A549 (cell line): ENCODE measurements at regions not wholly inside any gene's neighbourhood (a gene's known extent, or its start where the extent isn't known, plus 50 kb on each side); places are given as distances from the start of the nearest gene placed in this dataset.

Experiments
- ATAC-seq, 2 experiments: fragments of 200-7000 bp in 1 of 2; fragments of >200 bp in 1 of 2; cut with Nextera tagmentation in 1 of 2; cut with Tn5 transposase in 1 of 2; 3 replicates each; pipeline versions ENCODE4 v1.8.0 to v1.9.1; 2018 to 2020; ENCODE audit warnings: mild to moderate bottlenecking in 1 of 2, moderate library complexity in 1 of 2
- CTCF ChIA-PET: fragments of 300-600 bp; sonication (Branson Sonifier 250); formaldehyde crosslinking; extraction: SDS; loops from one replicate; lab custom pipeline; 2021; ENCODE audit warnings: antibody characterized with exemption, inconsistent platforms; lab: Yijun Ruan, JAX
- POLR2A ChIA-PET: fragments of 350-600 bp; formaldehyde crosslinking; extraction: SDS; loops from one replicate; lab custom pipeline; 2021; ENCODE audit warnings: antibody characterized with exemption, inconsistent platforms; lab: Yijun Ruan, JAX
- DNase-seq, 2 experiments: peaks; one replicate each; pipeline versions ENCODE4 v3.0.0 to v3.0.0-alpha.2; 2011 to 2016; ENCODE audit warnings: low read depth in 1 of 2, low spot score in 1 of 2
- FAIRE-seq: peaks from 2 replicates; lab custom pipeline; 2011; peaks lifted over from hg19 to GRCh38; lab: Jason Lieb, UNC
- H3K27ac ChIP-seq, 2 experiments: fragments of >200 bp; sonication (Bioruptor Twin); formaldehyde crosslinking; 3 replicates each; pipeline ENCODE4 v1.5.1; 2016 to 2017
- H3K4me1 ChIP-seq: fragments of >200 bp; sonication (Bioruptor Twin); formaldehyde crosslinking; 3 replicates; pipeline ENCODE4 v1.6.1; 2016
- H3K4me2 ChIP-seq: fragments of >200 bp; sonication (Bioruptor Twin); formaldehyde crosslinking; 3 replicates; pipeline ENCODE4 v1.6.1; 2016
- H3K4me3 ChIP-seq: fragments of >200 bp; sonication (Bioruptor Twin); formaldehyde crosslinking; 3 replicates; pipeline ENCODE4 v1.5.1; 2016
- H3K9me3 ChIP-seq: fragments of >200 bp; sonication (Bioruptor Twin); formaldehyde crosslinking; 3 replicates; pipeline ENCODE4 v1.6.1; 2016
- ATOH8 ChIP-seq: fragments of 250-450 bp; sonication (Bioruptor Pico); IDR thresholded peaks from 2 replicates; pipeline ENCODE4 v1.5.0; 2020; ENCODE audit warnings: low read depth, mild to moderate bottlenecking, moderate library complexity
- BCL3 ChIP-seq: fragments of >200 bp; sonication (Bioruptor Twin); formaldehyde crosslinking; IDR thresholded peaks from 3 replicates; pipeline ENCODE4 v1.6.1; 2016
- CBX2 ChIP-seq: fragments of 200-600 bp; sonication (generic); IDR thresholded peaks from 2 replicates; pipeline ENCODE4 v1.6.1; 2016; ENCODE audit warnings: low read depth, mild to moderate bottlenecking, borderline replicate concordance
- CEBPB ChIP-seq, 2 experiments: fragments of >200 bp in 1 of 2; sonication (Bioruptor Twin) in 1 of 2; formaldehyde crosslinking in 1 of 2; IDR thresholded peaks; 2 replicates each; pipeline ENCODE4 v1.6.1; 2012 to 2016
- CHD4 ChIP-seq: fragments of 200-600 bp; sonication (generic); IDR thresholded peaks from 2 replicates; pipeline ENCODE4 v1.6.1; 2016; ENCODE audit warnings: antibody characterized with exemption, mild to moderate bottlenecking, borderline replicate concordance
- EHMT2 ChIP-seq: fragments of 200-600 bp; sonication (generic); IDR thresholded peaks from 2 replicates; pipeline ENCODE4 v1.6.1; 2016; ENCODE audit warnings: antibody characterized with exemption, low read depth, mild to moderate bottlenecking, moderate library complexity
- ESRRA ChIP-seq: fragments of 150-350 bp; IDR thresholded peaks from 2 replicates; pipeline ENCODE4 v1.6.1; 2014; ENCODE audit warnings: mild to moderate bottlenecking, low read length, borderline replicate concordance
- FOSB ChIP-seq: fragments of 250-450 bp; sonication (Bioruptor Pico); IDR thresholded peaks from 2 replicates; pipeline ENCODE4 v1.5.0; 2020; ENCODE audit warnings: mild to moderate bottlenecking, moderate library complexity
- FOSL2 ChIP-seq, 2 experiments: fragments of 450-650 bp in 1 of 2; fragments of >200 bp in 1 of 2; sonication (Bioruptor Twin) in 1 of 2; formaldehyde crosslinking; IDR thresholded peaks; 2 replicates each; pipeline versions ENCODE4 v1.5.0 to v1.6.1; 2016 to 2020; ENCODE audit warnings: mild to moderate bottlenecking in 1 of 2, moderate library complexity in 1 of 2
- FOXS1 ChIP-seq: fragments of 250-450 bp; sonication (Bioruptor Pico); IDR thresholded peaks from 2 replicates; pipeline ENCODE4 v1.5.0; 2020; ENCODE audit warnings: mild to moderate bottlenecking, moderate library complexity
- GATA3 ChIP-seq: IDR thresholded peaks from 2 replicates; pipeline ENCODE4 v1.6.1; 2012; ENCODE audit warnings: borderline replicate concordance
- HES2 ChIP-seq: fragments of >200 bp; sonication (Bioruptor Twin); formaldehyde crosslinking; IDR thresholded peaks from 2 replicates; pipeline ENCODE4 v1.6.1; 2016
- HEYL ChIP-seq: fragments of 250-450 bp; sonication (Bioruptor Pico); IDR thresholded peaks from 2 replicates; pipeline ENCODE4 v1.8.0; 2021; ENCODE audit warnings: mild to moderate bottlenecking, moderate library complexity
- HOXB5 ChIP-seq: fragments of 250-450 bp; sonication (Bioruptor Pico); IDR thresholded peaks from 2 replicates; pipeline ENCODE4 v1.5.0; 2020; ENCODE audit warnings: mild to moderate bottlenecking, moderate library complexity
- KDM5A ChIP-seq: fragments of 200-600 bp; sonication (generic); IDR thresholded peaks from 2 replicates; pipeline ENCODE4 v1.6.1; 2016; ENCODE audit warnings: antibody characterized with exemption, mild to moderate bottlenecking
- MAFK ChIP-seq: fragments of 450-650 bp; IDR thresholded peaks from 2 replicates; pipeline ENCODE4 v1.6.1; 2014; ENCODE audit not compliant: partially characterized antibody
- MYC ChIP-seq: IDR thresholded peaks from 2 replicates; pipeline ENCODE4 v1.6.1; 2012; ENCODE audit warnings: mild to moderate bottlenecking, inconsistent platforms, low read length, improper control_type of control experiment, borderline replicate concordance
- NR3C1 ChIP-seq: fragments of >200 bp; sonication (Bioruptor Twin); formaldehyde crosslinking; IDR thresholded peaks from 3 replicates; pipeline ENCODE4 v1.6.1; 2017
- POLR2A ChIP-seq: IDR thresholded peaks from 2 replicates; pipeline ENCODE4 v1.6.1; 2012; ENCODE audit warnings: mild to moderate bottlenecking, low read length
- RCOR1 ChIP-seq: fragments of 150-350 bp; IDR thresholded peaks from 2 replicates; pipeline ENCODE4 v1.6.1; 2014; ENCODE audit warnings: antibody characterized with exemption, low read length, low read depth
- REST ChIP-seq: fragments of 200-600 bp; sonication (generic); IDR thresholded peaks from 2 replicates; pipeline ENCODE4 v1.6.1; 2016; ENCODE audit warnings: antibody characterized with exemption, mild to moderate bottlenecking, moderate library complexity
- RFX5 ChIP-seq: fragments of 450-650 bp; IDR thresholded peaks from 2 replicates; pipeline ENCODE4 v1.7.1; 2014; ENCODE audit warnings: antibody characterized with exemption, mild to moderate bottlenecking, moderate library complexity
- RNF2 ChIP-seq: fragments of 200-600 bp; sonication (generic); IDR thresholded peaks from 2 replicates; pipeline ENCODE4 v1.6.1; 2016; ENCODE audit warnings: low read depth, mild to moderate bottlenecking, antibody characterized with exemption, moderate library complexity, borderline replicate concordance
- SREBF2 ChIP-seq: fragments of 450-650 bp; IDR thresholded peaks from 2 replicates; pipeline ENCODE4 v1.6.1; 2014; ENCODE audit warnings: mild to moderate bottlenecking, moderate library complexity
- TFCP2L1 ChIP-seq: fragments of 250-450 bp; sonication (Bioruptor Pico); IDR thresholded peaks from 2 replicates; pipeline ENCODE4 v1.5.0; 2021; ENCODE audit warnings: mild to moderate bottlenecking
- USF2 ChIP-seq: fragments of 450-650 bp; IDR thresholded peaks from 2 replicates; pipeline ENCODE4 v1.6.1; 2014; ENCODE audit warnings: antibody characterized with exemption
- ZC3H11A ChIP-seq: fragments of 450-650 bp; IDR thresholded peaks from 2 replicates; pipeline ENCODE4 v1.6.1; 2014; ENCODE audit warnings: antibody characterized with exemption, mild to moderate bottlenecking
- ZFP36 ChIP-seq: fragments of 450-650 bp; IDR thresholded peaks from 2 replicates; pipeline ENCODE4 v1.6.1; 2014; ENCODE audit warnings: borderline replicate concordance; ENCODE audit not compliant: partially characterized antibody
- ZNF302 ChIP-seq: fragments of 250-450 bp; sonication (Bioruptor Pico); IDR thresholded peaks from 2 replicates; pipeline ENCODE4 v1.9.0; 2021; ENCODE audit warnings: inconsistent platforms, mild to moderate bottlenecking, moderate library complexity
- WGBS: methylation state at CpG from one replicate; pipeline ENCODE4 v1.1.6; 2017; ENCODE audit errors: missing lambda C conversion rate; 5-methylcytosine and 5-hydroxymethylcytosine counted together

GRCh38 chr2:66084948-66085590 lies 349.9 kb upstream of the MEIS1 start:
- H3K4me3 ChIP-seq: no peak overlapping the region
- POLR2A ChIA-PET: no interaction called here
- FAIRE-seq: no peak
- CTCF ChIA-PET: interaction anchor here (1.1 kb wide), 1 partner anchor 16 kb away, joined by 4 read pairs; no protein-coding TSS in a partner anchor
- TF ChIP-seq KDM5A (no peak), FOXS1 (CRISPR knock-in tag) (no peak), RFX5 (no peak), RCOR1 (no peak), HOXB5 (CRISPR knock-in tag) (no peak), RNF2 (no peak), SREBF2 (no peak), BCL3 (no peak), GATA3 (no peak), HEYL (no peak), CBX2 (no peak), FOSB (CRISPR knock-in tag) (no peak), ATOH8 (CRISPR knock-in tag) (no peak), ZFP36 (no peak)
- TF ChIP-seq, all 56 proteins: peak for 0
- H3K9me3 ChIP-seq: no peaks in the 10 kb centered on the region; the same call in 2 of the 3 replicates
- no peak for ATAC-seq
- WGBS: 1% methylated on average over 6 of the region's 9 CpGs
- no peak overlapping the region for H3K4me2 ChIP-seq
- DNase-seq: no peak
- no peak overlapping the region for H3K27ac ChIP-seq
- H3K4me1 ChIP-seq: no peaks in the 10 kb centered on the region

GRCh38 chr2:66082581-66082980 lies 352.3 kb upstream of the MEIS1 start:
- WGBS: 31% methylated on average over 1 of the region's 1 CpG
- POLR2A ChIA-PET: no interaction called here
- no peak for FAIRE-seq
- no peak for ATAC-seq
- Histone ChIP-seq H3K4me1 (no peaks in the 10 kb centered on the region), H3K27ac (no peak overlapping the region), H3K9me3 (no peaks in the 10 kb centered on the region), H3K4me3 (no peak overlapping the region), H3K4me2 (no peak overlapping the region)
- DNase-seq: no peak
- TF ChIP-seq CEBPB (IDR thresholded peaks at IDR 0.05) (no peak), HES2 (no peak), ZC3H11A (no peak), RCOR1 (no peak), EHMT2 (no peak), MAFK (no peak), POLR2A (no peak), CHD4 (no peak), ZNF302 (no peak), USF2 (no peak), RFX5 (no peak), FOSL2 (IDR thresholded peaks at IDR 0.05) (no peak), FOSL2 (CRISPR knock-in tag; IDR thresholded peaks at IDR 0.05) (no peak), MYC (no peak), TFCP2L1 (CRISPR knock-in tag) (no peak), ATOH8 (CRISPR knock-in tag) (no peak), BCL3 (no peak), ESRRA (no peak), CBX2 (no peak), REST (no peak), NR3C1 (no peak)
- CTCF ChIA-PET: no interaction called here
